AG04449 (cell line): ENCODE measurements at regions not wholly inside any gene's neighbourhood (a gene's known extent, or its start where the extent isn't known, plus 50 kb on each side); places are given as distances from the start of the nearest gene placed in this dataset.

ENCODE experiments used
- CTCF ChIA-PET: fragments of 350-600 bp; formaldehyde crosslinking; extraction: SDS; loops from one replicate; lab custom pipeline; 2021; ENCODE audit warnings: antibody characterized with exemption; lab: Yijun Ruan, JAX
- POLR2A ChIA-PET: fragments of 400-600, 350-600 bp; formaldehyde crosslinking; extraction: SDS; loops from one replicate; lab custom pipeline; 2020; ENCODE audit warnings: antibody characterized with exemption, inconsistent platforms; lab: Yijun Ruan, JAX
- DNase-seq: peaks from one replicate; pipeline ENCODE4 v3.0.0-alpha.2; 2010; ENCODE audit warnings: low read depth, low spot score
- H3K4me3 ChIP-seq: 2 replicates; pipeline ENCODE4 v1.5.1; 2011; ENCODE audit warnings: low read depth, mild to moderate bottlenecking, control low read depth, low read length
- CTCF ChIP-seq: IDR thresholded peaks from one replicate; pipeline ENCODE4 v1.5.1; 2011; ENCODE audit warnings: mild to moderate bottlenecking, moderate library complexity, low read length, control low read depth, inconsistent platforms; ENCODE audit not compliant: insufficient read depth; ENCODE audit errors: missing control alignments

- CTCF ChIA-PET = interaction anchor here (0.8 to 1.5 kb wide), 3 partner anchors 256 to 309 kb away, joined by 3 read pairs; no protein-coding TSS in a partner anchor
These were observed 223.2 kb upstream of the TAS2R1 start for GRCh38 chr5:9853309-9853708.

DNA sequence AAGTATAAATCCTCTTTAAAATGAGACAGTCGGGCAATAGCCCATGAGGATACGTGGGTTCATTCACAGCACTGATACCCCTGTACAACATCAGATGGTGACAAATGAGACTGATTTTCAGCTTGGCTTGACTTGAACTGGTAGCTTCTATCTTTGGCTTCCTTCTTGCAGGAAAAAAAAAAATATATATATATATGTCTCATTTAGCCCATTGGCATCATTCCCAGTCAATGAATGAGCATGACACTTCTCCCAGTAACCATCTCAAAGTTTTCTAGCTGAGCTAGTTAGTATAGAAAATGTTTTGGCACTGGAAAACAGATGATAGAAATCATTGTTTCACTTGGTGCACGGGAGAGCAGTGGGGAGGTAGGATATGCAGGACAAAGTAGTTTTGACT lies 222.5 kb upstream of the TAS2R1 start:
- DNase-seq = peak; percentile 26
- POLR2A ChIA-PET = interaction anchor here (0.6 to 1.0 kb wide), 2 partner anchors 199 to 305 kb away, joined by 3 read pairs; no protein-coding TSS in a partner anchor
- CTCF ChIA-PET = interaction anchor here (0.8 to 1.5 kb wide), 6 partner anchors 17 to 309 kb away, joined by 3 to 5 read pairs (median 4); no protein-coding TSS in a partner anchor
- no peak overlapping the region for H3K4me3 ChIP-seq
- TF ChIP-seq CTCF = no peak

More at GRCh38 chr5:9853309-9853708, 223.2 kb upstream of the TAS2R1 start:
- TF ChIP-seq CTCF = no peak
- no peak overlapping the region for H3K4me3 ChIP-seq
- no peak for DNase-seq
- POLR2A ChIA-PET = no interaction called here

GRCh38 chr5:9851458-9851857 lies 221.3 kb upstream of the TAS2R1 start:
- POLR2A ChIA-PET = no interaction called here
- CTCF ChIA-PET = interaction anchor here (0.8 to 4.2 kb wide), 6 partner anchors 9 to 943 kb away, joined by 3 to 27 read pairs (median 4); no protein-coding TSS in a partner anchor
- DNase-seq = peak; percentile 84
- H3K4me3 ChIP-seq = no peak overlapping the region
- TF ChIP-seq CTCF = peak; percentile 59

- CTCF ChIA-PET = interaction anchor here (0.8 to 4.2 kb wide), 5 partner anchors 10 to 308 kb away, joined by 3 to 27 read pairs (median 3); no protein-coding TSS in a partner anchor
- POLR2A ChIA-PET = no interaction called here
- DNase-seq = no peak
- TF ChIP-seq CTCF = no peak
- no peak overlapping the region for H3K4me3 ChIP-seq
These were observed 220.3 kb upstream of the TAS2R1 start for GRCh38 chr5:9850456-9850855.

DNA sequence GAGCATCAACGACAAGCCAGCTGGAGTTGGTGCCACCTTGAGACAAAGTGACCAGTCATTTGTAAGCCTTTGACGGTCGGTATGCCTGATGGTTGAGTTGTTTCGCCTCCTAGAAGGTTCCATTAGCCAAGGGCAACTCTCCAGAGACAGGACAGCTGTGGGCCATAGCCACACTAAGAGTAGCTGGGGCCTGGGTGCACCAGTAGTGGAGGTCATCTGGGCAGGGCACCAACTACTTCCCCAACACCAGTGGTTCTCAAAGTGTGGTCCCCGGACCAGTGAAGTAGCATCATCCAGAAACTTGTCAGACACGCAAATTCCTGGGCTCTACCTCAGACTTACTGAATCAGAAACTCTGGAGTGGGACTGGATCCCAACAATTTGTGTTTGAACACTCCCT lies 217.5 kb upstream of the TAS2R1 start:
- TF ChIP-seq CTCF = no peak
- ChIA-PET CTCF (interaction anchor here (1.0 kb wide), 1 partner anchor 14 kb away, joined by 3 read pairs; no protein-coding TSS in a partner anchor), POLR2A (no interaction called here)
- H3K4me3 ChIP-seq = no peak overlapping the region
- DNase-seq = no peak

- TF ChIP-seq CTCF = no peak
- POLR2A ChIA-PET = no interaction called here
- DNase-seq = no peak
- CTCF ChIA-PET = no interaction called here
- no peak overlapping the region for H3K4me3 ChIP-seq
These were observed 215.0 kb upstream of the TAS2R1 start for GRCh38 chr5:9845185-9845584.
